ENCODE measurements at regions not wholly inside any gene's neighbourhood (a gene's known extent, or its start where the extent isn't known, plus 50 kb on each side); places are given as distances from the start of the nearest gene placed in this dataset.

DNA sequence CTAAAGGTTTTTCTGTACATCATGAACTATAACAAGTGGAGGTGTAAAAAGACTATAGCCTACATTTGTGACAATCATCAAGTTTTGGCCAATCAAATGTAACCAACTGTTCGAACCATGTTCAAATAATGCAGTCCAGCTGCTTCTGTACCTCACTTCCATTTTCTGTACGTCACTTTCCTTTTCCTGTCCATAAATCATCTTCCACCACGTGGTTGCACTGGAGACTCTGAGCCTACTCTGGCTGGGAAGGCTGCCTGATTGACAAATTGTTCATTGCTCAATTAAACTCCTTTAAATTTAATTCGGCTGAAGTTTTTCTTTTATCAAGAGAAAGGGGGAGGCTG is 270.4 kb upstream of the JARID2 start:
- TF ChIP-seq, protein P1, sequence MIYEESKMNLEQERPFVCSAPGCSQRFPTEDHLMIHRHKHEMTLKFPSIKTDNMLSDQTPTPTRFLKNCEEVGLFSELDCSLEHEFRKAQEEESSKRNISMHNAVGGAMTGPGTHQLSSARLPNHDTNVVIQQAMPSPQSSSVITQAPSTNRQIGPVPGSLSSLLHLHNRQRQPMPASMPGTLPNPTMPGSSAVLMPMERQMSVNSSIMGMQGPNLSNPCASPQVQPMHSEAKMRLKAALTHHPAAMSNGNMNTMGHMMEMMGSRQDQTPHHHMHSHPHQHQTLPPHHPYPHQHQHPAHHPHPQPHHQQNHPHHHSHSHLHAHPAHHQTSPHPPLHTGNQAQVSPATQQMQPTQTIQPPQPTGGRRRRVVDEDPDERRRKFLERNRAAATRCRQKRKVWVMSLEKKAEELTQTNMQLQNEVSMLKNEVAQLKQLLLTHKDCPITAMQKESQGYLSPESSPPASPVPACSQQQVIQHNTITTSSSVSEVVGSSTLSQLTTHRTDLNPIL (CRISPR knock-in tag; IDR thresholded peaks at IDR 0.05; ENCODE audit: low read depth): no peak
- TF ChIP-seq, protein P2, sequence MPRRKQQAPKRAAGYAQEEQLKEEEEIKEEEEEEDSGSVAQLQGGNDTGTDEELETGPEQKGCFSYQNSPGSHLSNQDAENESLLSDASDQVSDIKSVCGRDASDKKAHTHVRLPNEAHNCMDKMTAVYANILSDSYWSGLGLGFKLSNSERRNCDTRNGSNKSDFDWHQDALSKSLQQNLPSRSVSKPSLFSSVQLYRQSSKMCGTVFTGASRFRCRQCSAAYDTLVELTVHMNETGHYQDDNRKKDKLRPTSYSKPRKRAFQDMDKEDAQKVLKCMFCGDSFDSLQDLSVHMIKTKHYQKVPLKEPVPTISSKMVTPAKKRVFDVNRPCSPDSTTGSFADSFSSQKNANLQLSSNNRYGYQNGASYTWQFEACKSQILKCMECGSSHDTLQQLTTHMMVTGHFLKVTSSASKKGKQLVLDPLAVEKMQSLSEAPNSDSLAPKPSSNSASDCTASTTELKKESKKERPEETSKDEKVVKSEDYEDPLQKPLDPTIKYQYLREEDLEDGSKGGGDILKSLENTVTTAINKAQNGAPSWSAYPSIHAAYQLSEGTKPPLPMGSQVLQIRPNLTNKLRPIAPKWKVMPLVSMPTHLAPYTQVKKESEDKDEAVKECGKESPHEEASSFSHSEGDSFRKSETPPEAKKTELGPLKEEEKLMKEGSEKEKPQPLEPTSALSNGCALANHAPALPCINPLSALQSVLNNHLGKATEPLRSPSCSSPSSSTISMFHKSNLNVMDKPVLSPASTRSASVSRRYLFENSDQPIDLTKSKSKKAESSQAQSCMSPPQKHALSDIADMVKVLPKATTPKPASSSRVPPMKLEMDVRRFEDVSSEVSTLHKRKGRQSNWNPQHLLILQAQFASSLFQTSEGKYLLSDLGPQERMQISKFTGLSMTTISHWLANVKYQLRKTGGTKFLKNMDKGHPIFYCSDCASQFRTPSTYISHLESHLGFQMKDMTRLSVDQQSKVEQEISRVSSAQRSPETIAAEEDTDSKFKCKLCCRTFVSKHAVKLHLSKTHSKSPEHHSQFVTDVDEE (CRISPR knock-in tag; IDR thresholded peaks at IDR 0.05): no peak
- no peak for TF ChIP-seq PPARA (CRISPR knock-in tag; IDR thresholded peaks at IDR 0.05; ENCODE audit: borderline replicate concordance)
- no peak for TF ChIP-seq ZC3H10 (CRISPR knock-in tag; IDR thresholded peaks at IDR 0.05)
- TF ChIP-seq ARNTL (CRISPR knock-in tag; IDR thresholded peaks at IDR 0.05; ENCODE audit: borderline replicate concordance, low read depth): no peak
- TF ChIP-seq ISL1 (CRISPR knock-in tag; IDR thresholded peaks at IDR 0.05): no peak
- TF ChIP-seq SNAI2 (CRISPR knock-in tag; IDR thresholded peaks at IDR 0.05): no peak
- TF ChIP-seq, protein P3, sequence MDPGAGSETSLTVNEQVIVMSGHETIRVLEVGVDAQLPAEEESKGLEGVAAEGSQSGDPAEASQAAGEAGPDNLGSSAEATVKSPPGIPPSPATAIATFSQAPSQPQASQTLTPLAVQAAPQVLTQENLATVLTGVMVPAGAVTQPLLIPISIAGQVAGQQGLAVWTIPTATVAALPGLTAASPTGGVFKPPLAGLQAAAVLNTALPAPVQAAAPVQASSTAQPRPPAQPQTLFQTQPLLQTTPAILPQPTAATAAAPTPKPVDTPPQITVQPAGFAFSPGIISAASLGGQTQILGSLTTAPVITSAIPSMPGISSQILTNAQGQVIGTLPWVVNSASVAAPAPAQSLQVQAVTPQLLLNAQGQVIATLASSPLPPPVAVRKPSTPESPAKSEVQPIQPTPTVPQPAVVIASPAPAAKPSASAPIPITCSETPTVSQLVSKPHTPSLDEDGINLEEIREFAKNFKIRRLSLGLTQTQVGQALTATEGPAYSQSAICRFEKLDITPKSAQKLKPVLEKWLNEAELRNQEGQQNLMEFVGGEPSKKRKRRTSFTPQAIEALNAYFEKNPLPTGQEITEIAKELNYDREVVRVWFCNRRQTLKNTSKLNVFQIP (CRISPR knock-in tag; IDR thresholded peaks at IDR 0.05; ENCODE audit: borderline replicate concordance, low read depth): no peak
- no peak for TF ChIP-seq ESRRG (CRISPR knock-in tag; IDR thresholded peaks at IDR 0.05)
- TF ChIP-seq OSR1 (CRISPR knock-in tag; IDR thresholded peaks at IDR 0.05): no peak
- no peak for TF ChIP-seq RARB (CRISPR knock-in tag; IDR thresholded peaks at IDR 0.05)
- TF ChIP-seq ZFP30 (CRISPR knock-in tag; IDR thresholded peaks at IDR 0.05): no peak
- TF ChIP-seq, protein P4, sequence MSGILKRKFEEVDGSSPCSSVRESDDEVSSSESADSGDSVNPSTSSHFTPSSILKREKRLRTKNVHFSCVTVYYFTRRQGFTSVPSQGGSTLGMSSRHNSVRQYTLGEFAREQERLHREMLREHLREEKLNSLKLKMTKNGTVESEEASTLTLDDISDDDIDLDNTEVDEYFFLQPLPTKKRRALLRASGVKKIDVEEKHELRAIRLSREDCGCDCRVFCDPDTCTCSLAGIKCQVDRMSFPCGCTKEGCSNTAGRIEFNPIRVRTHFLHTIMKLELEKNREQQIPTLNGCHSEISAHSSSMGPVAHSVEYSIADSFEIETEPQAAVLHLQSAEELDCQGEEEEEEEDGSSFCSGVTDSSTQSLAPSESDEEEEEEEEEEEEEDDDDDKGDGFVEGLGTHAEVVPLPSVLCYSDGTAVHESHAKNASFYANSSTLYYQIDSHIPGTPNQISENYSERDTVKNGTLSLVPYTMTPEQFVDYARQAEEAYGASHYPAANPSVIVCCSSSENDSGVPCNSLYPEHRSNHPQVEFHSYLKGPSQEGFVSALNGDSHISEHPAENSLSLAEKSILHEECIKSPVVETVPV (CRISPR knock-in tag; IDR thresholded peaks at IDR 0.05): no peak
- TF ChIP-seq ZNF8 (CRISPR knock-in tag; IDR thresholded peaks at IDR 0.05): no peak
